HCT116 (cell line): ENCODE measurements at regions not wholly inside any gene's neighbourhood (a gene's known extent, or its start where the extent isn't known, plus 50 kb on each side); places are given as distances from the start of the nearest gene placed in this dataset.
"Not testable (repeated sequence)": the region's sequence is repeated elsewhere in the genome, so short reads cannot be mapped to it uniquely, and the experiment has no call there.

ENCODE experiments used
- ATAC-seq: fragments of 200-7000 bp; cut with Tn5 transposase; 2 replicates; pipeline ENCODE4 v1.9.1; 2020; ENCODE audit warnings: mild to moderate bottlenecking, moderate library complexity
- BruUV-seq: library from RNA; stranded (reverse); fragments of 400-500 nt; replicated peaks from 2 replicates; lab custom pipeline; 2021; lab: Mats Ljungman, UMichigan
- CTCF ChIA-PET: fragments of 300-600 bp; sonication (Branson Sonifier 250); formaldehyde crosslinking; loops from one replicate; lab custom pipeline; 2021; ENCODE audit warnings: antibody characterized with exemption; lab: Charles Lee
- POLR2A ChIA-PET: fragments of 300-600, 350-600 bp; sonication (Branson Sonifier 250); formaldehyde crosslinking; loops from one replicate; lab custom pipeline; 2021; ENCODE audit warnings: antibody characterized with exemption; lab: Charles Lee
- RAD21 ChIA-PET, 2 experiments: fragments of 300-600 bp; sonication (Branson Sonifier 250); formaldehyde crosslinking; loops; one replicate each; lab custom pipeline; 2023; ENCODE audit warnings: low total read pairs in 2 of 2; ENCODE audit not compliant: uncharacterized antibody in 2 of 2, unreplicated experiment in 2 of 2, low non-redundant PET in 1 of 2; lab: Charles Lee
- DNase-seq: peaks from one replicate; pipeline ENCODE4 v3.0.0-alpha.2; 2010; ENCODE audit warnings: low read depth, low spot score
- H2AFZ ChIP-seq: fragments of 200-600 bp; shearing (Covaris generic), sonication (generic); 2 replicates; pipeline ENCODE4 v1.6.1; 2017; ENCODE audit warnings: low read depth, mixed run types, mixed read lengths, antibody characterized with exemption, low read length; ENCODE audit not compliant: poor library complexity, severe bottlenecking
- H3K27ac ChIP-seq: 2 replicates; pipeline ENCODE4 v1.5.1; 2012; ENCODE audit warnings: low read depth, low read length
- H3K27me3 ChIP-seq: fragments of 200-600 bp; sonication (generic); 2 replicates; pipeline ENCODE4 v1.6.1; 2016; ENCODE audit warnings: mixed run types, low read length, mixed read lengths; ENCODE audit not compliant: insufficient read depth
- H3K36me3 ChIP-seq, 2 experiments: fragments of 200-500 bp in 1 of 2; fragments of 200-600 bp in 1 of 2; sonication (Bioruptor generic) in 1 of 2; sonication (generic) in 1 of 2; 2 replicates each; pipeline versions ENCODE4 v1.5.1 to v1.6.1; 2014 to 2016; ENCODE audit warnings: low read length in 2 of 2, inconsistent platforms in 1 of 2, mixed read lengths in 1 of 2, mixed run types in 1 of 2; ENCODE audit not compliant: insufficient read depth in 2 of 2, control insufficient read depth in 1 of 2
- H3K4me1 ChIP-seq, 2 experiments: fragments of 200-600 bp in 1 of 2; sonication (generic) in 1 of 2; 2 replicates each; pipeline versions ENCODE4 v1.5.1 to v1.6.1; 2012 to 2017; ENCODE audit warnings: low read length in 2 of 2, inconsistent platforms in 1 of 2, mild to moderate bottlenecking in 1 of 2, mixed read lengths in 1 of 2, mixed run types in 1 of 2, moderate library complexity in 1 of 2; ENCODE audit not compliant: insufficient read depth in 2 of 2, control insufficient read depth in 1 of 2
- H3K4me2 ChIP-seq: fragments of 200-600 bp; sonication (generic); 2 replicates; pipeline ENCODE4 v1.6.1; 2017; ENCODE audit warnings: mixed run types, low read length, mixed read lengths
- H3K4me3 ChIP-seq, 2 experiments: fragments of 200-600 bp in 1 of 2; sonication (generic) in 1 of 2; replicated peaks in 1 of 2; 2 replicates each; pipeline ENCODE4 v1.5.1; 2011 to 2016; ENCODE audit warnings: low read length in 2 of 2, control low read depth in 1 of 2, low read depth in 1 of 2, mild to moderate bottlenecking in 1 of 2, mixed read lengths in 1 of 2, mixed run types in 1 of 2
- H3K79me2 ChIP-seq: fragments of 200-600 bp; sonication (generic); 2 replicates; pipeline ENCODE4 v1.6.1; 2017; ENCODE audit warnings: mild to moderate bottlenecking, mixed run types, low read length, moderate library complexity, mixed read lengths; ENCODE audit not compliant: insufficient read depth
- H3K9ac ChIP-seq: fragments of 200-600 bp; sonication (generic); 2 replicates; pipeline ENCODE4 v1.6.1; 2016; ENCODE audit warnings: low read length, mixed read lengths
- H3K9me2 ChIP-seq: fragments of 200-600 bp; sonication (generic), shearing (Covaris generic); 2 replicates; pipeline ENCODE4 v1.6.1; 2017; ENCODE audit warnings: mixed run types, mild to moderate bottlenecking, moderate library complexity; ENCODE audit not compliant: insufficient read depth
- H3K9me3 ChIP-seq, 2 experiments: fragments of 200-500 bp in 1 of 2; fragments of 200-600 bp in 1 of 2; sonication (Bioruptor generic) in 1 of 2; sonication (generic) in 1 of 2; 2 replicates each; pipeline ENCODE4 v1.6.1; 2014 to 2017; ENCODE audit warnings: low read length in 2 of 2, mixed read lengths in 2 of 2, inconsistent platforms in 1 of 2, low read depth in 1 of 2, mild to moderate bottlenecking in 1 of 2, mixed run types in 1 of 2, moderate library complexity in 1 of 2; ENCODE audit not compliant: control insufficient read depth in 1 of 2, insufficient read depth in 1 of 2
- H4K20me1 ChIP-seq: fragments of 200-600 bp; sonication (generic), shearing (Covaris generic); 2 replicates; pipeline ENCODE4 v1.6.1; 2017; ENCODE audit warnings: mixed run types, mild to moderate bottlenecking, moderate library complexity; ENCODE audit not compliant: insufficient read depth
- ELF1 ChIP-seq: IDR thresholded peaks from 2 replicates; pipeline ENCODE4 v1.6.1; 2012; ENCODE audit warnings: low read depth, borderline replicate concordance
- FOSL1 ChIP-seq: IDR thresholded peaks from 2 replicates; pipeline ENCODE4 v1.6.1; 2012; ENCODE audit warnings: low read depth
- MAX ChIP-seq: IDR thresholded peaks from 2 replicates; pipeline ENCODE4 v1.6.1; 2012
- REST ChIP-seq: IDR thresholded peaks from 2 replicates; pipeline ENCODE4 v1.6.1; 2012; ENCODE audit warnings: low read depth
- SIN3A ChIP-seq: IDR thresholded peaks from 2 replicates; pipeline ENCODE4 v1.6.1; 2012; ENCODE audit warnings: low read depth
- TCF7L2 ChIP-seq: IDR thresholded peaks from 2 replicates; pipeline ENCODE4 v1.7.0; 2011; ENCODE audit warnings: borderline replicate concordance, inconsistent platforms; ENCODE audit not compliant: insufficient read depth, insufficient read length; ENCODE audit errors: extremely low read depth
- YY1 ChIP-seq: IDR thresholded peaks from 2 replicates; pipeline ENCODE4 v1.6.1; 2011; ENCODE audit warnings: low read length, low read depth, moderate library complexity, mild to moderate bottlenecking; ENCODE audit not compliant: insufficient replicate concordance; ENCODE audit errors: extremely low read depth
- ZFX ChIP-seq: fragments of 450-650 bp; IDR thresholded peaks from 2 replicates; pipeline ENCODE4 v1.6.1; 2017
- ZNF274 ChIP-seq: fragments of 200-500 bp; sonication (Bioruptor generic); IDR thresholded peaks from 2 replicates; pipeline ENCODE4 v1.6.1; 2014; ENCODE audit warnings: mild to moderate bottlenecking, low read depth, low read length, inconsistent platforms
- intact Hi-C: fragments of 100-400 bp; cut with micrococcal nuclease; formaldehyde crosslinking; loops from 2 replicates; pipeline ENCODE4 v1.10.0; 2022

- BruUV-seq, H3K9me3 ChIP-seq, H3K4me2 ChIP-seq, H3K79me2 ChIP-seq, H3K36me3 ChIP-seq, DNase-seq, POLR2A ChIA-PET, H3K27ac ChIP-seq, H4K20me1 ChIP-seq, CTCF ChIA-PET, H3K27me3 ChIP-seq, H3K4me1 ChIP-seq, RAD21 ChIA-PET, ATAC-seq, H3K9ac ChIP-seq, H2AFZ ChIP-seq, H3K9me2 ChIP-seq, H3K4me3 ChIP-seq: not testable (repeated sequence)
- intact Hi-C loops, result loop anchor here (10.0 kb wide), 1 partner anchor 55 kb away; no protein-coding TSS in a partner anchor
Observed at GRCh38 chr20:26309720-26310119, 613.1 kb upstream of the ZNF337 start.

GRCh38 chr20:26308961-26309360, 612.3 kb upstream of the ZNF337 start:
- Histone ChIP-seq H3K36me3 (no peaks in the 10 kb centered on the region), H4K20me1 (no peaks in the 10 kb centered on the region), H2AFZ (no peak overlapping the region), H3K9me2 (no peaks in the 10 kb centered on the region)
- intact Hi-C loops, result no loop called here
- no peak for TF ChIP-seq TCF7L2
- TF ChIP-seq SIN3A, result no peak
- TF ChIP-seq MAX, result no peak
- TF ChIP-seq, all 23 proteins: peak for 0
- CTCF ChIA-PET, result no interaction called here
- Histone ChIP-seq H3K27me3 (no peaks in the 10 kb centered on the region), H3K9ac (no peak overlapping the region), H3K9me3 (no peaks in the 10 kb centered on the region), H3K4me2 (no peak overlapping the region), H3K4me3 (no peak overlapping the region), H3K79me2 (no peaks in the 10 kb centered on the region), H3K27ac (no peak overlapping the region), H3K4me1 (no peaks in the 10 kb centered on the region)
- DNase-seq (no peak), ATAC-seq (no peak)
- POLR2A ChIA-PET, result no interaction called here
- BruUV-seq, result no TSS peak
- RAD21 ChIA-PET, result no interaction called here

- no TSS peak for BruUV-seq
- no peaks in the 10 kb centered on the region for H3K9me2 ChIP-seq
- no peak overlapping the region for H3K27ac ChIP-seq
- no peaks in the 10 kb centered on the region for H3K27me3 ChIP-seq
- no peaks in the 10 kb centered on the region for H3K9me3 ChIP-seq
- intact Hi-C loops, result no loop called here
- no peak for DNase-seq
- no peak overlapping the region for H3K4me2 ChIP-seq
- CTCF ChIA-PET, result no interaction called here
- ATAC-seq, result no peak
- H2AFZ ChIP-seq, result no peak overlapping the region
- RAD21 ChIA-PET, result no interaction called here
- no peaks in the 10 kb centered on the region for H4K20me1 ChIP-seq
- no peaks in the 10 kb centered on the region for H3K79me2 ChIP-seq
- no peaks in the 10 kb centered on the region for H3K36me3 ChIP-seq
- POLR2A ChIA-PET, result no interaction called here
- no peak overlapping the region for H3K9ac ChIP-seq
- H3K4me1 ChIP-seq, result no peaks in the 10 kb centered on the region
- H3K4me3 ChIP-seq, result no peak overlapping the region
- TF ChIP-seq ZNF274 (no peak), YY1 (no peak), REST (no peak), ELF1 (no peak), SIN3A (no peak), ZFX (no peak), FOSL1 (no peak)
Observed at GRCh38 chr20:26295006-26295405, 598.4 kb upstream of the ZNF337 start.
